Mesendoderm (in vitro differentiated cells): ENCODE measurements at regions not wholly inside any gene's neighbourhood (a gene's known extent, or its start where the extent isn't known, plus 50 kb on each side); places are given as distances from the start of the nearest gene placed in this dataset.

Experiments
- DNase-seq: peaks from one replicate; pipeline ENCODE4 v3.0.0; 2013
- H2AK5ac ChIP-seq: 2 replicates; pipeline ENCODE4 v1.6.1; 2013; ENCODE audit warnings: low read length, inconsistent platforms
- H2BK120ac ChIP-seq: 2 replicates; pipeline ENCODE4 v1.6.1; 2013; ENCODE audit warnings: low read depth, mild to moderate bottlenecking, low read length, moderate library complexity, mixed read lengths
- H2BK15ac ChIP-seq: replicated peaks from 2 replicates; pipeline ENCODE4 v1.6.1; 2013; ENCODE audit warnings: low read depth, mild to moderate bottlenecking, moderate library complexity
- H2BK5ac ChIP-seq: 2 replicates; pipeline ENCODE4 v1.6.1; 2013; ENCODE audit warnings: low read length, inconsistent platforms
- H3K18ac ChIP-seq: 2 replicates; pipeline ENCODE4 v1.6.1; 2013; ENCODE audit warnings: mild to moderate bottlenecking, low read length, mixed read lengths
- H3K23ac ChIP-seq: one replicate; pipeline ENCODE4 v1.6.1; 2013; ENCODE audit warnings: low read length
- H3K27ac ChIP-seq: 2 replicates; pipeline ENCODE4 v1.5.1; 2013; ENCODE audit warnings: low read depth, mild to moderate bottlenecking, inconsistent platforms, low read length, moderate library complexity
- H3K27me3 ChIP-seq: 2 replicates; pipeline ENCODE4 v1.6.1; 2013; ENCODE audit warnings: low read length, control low read depth, mild to moderate bottlenecking, inconsistent platforms; ENCODE audit not compliant: insufficient read depth, poor library complexity
- H3K36me3 ChIP-seq: 2 replicates; pipeline ENCODE4 v1.6.1; 2013; ENCODE audit warnings: low read length, inconsistent platforms; ENCODE audit not compliant: control insufficient read depth, insufficient read depth
- H3K4ac ChIP-seq: one replicate; pipeline ENCODE4 v1.6.1; 2013; ENCODE audit warnings: low read depth, mild to moderate bottlenecking, low read length, moderate library complexity
- H3K4me1 ChIP-seq: 2 replicates; pipeline ENCODE4 v1.6.1; 2013; ENCODE audit warnings: low read depth, low read length, inconsistent platforms; ENCODE audit not compliant: control insufficient read depth
- H3K4me2 ChIP-seq: 2 replicates; pipeline ENCODE4 v1.6.1; 2013; ENCODE audit warnings: low read length
- H3K4me3 ChIP-seq: 2 replicates; pipeline ENCODE4 v1.5.1; 2013; ENCODE audit warnings: mild to moderate bottlenecking, low read length
- H3K56ac ChIP-seq: one replicate; pipeline ENCODE4 v1.6.1; 2013; ENCODE audit warnings: low read length
- H3K79me1 ChIP-seq: 2 replicates; pipeline ENCODE4 v1.6.1; 2013; ENCODE audit warnings: low read length, inconsistent platforms
- H3K79me2 ChIP-seq: 2 replicates; pipeline ENCODE4 v1.6.1; 2013; ENCODE audit warnings: mild to moderate bottlenecking, low read length; ENCODE audit not compliant: control insufficient read depth, insufficient read depth
- H3K9ac ChIP-seq: 2 replicates; pipeline ENCODE4 v1.6.1; 2013; ENCODE audit warnings: low read length, inconsistent platforms
- H4K5ac ChIP-seq: one replicate; pipeline ENCODE4 v1.6.1; 2013; ENCODE audit warnings: low read length
- H4K8ac ChIP-seq: one replicate; pipeline ENCODE4 v1.6.1; 2013; ENCODE audit warnings: low read depth, mild to moderate bottlenecking, control low read depth, low read length, moderate library complexity
- WGBS: extraction: QIAGEN DNeasy Blood & Tissue Kit; methylation state at CpG from one replicate; pipeline ENCODE4 v1.1.7; 2013; ENCODE audit warnings: low lambda C conversion rate, missing lambda C conversion rate; ENCODE audit not compliant: insufficient coverage; ENCODE audit errors: extremely low coverage; 5-methylcytosine and 5-hydroxymethylcytosine counted together

- Histone ChIP-seq H3K79me1 (no peaks in the 10 kb centered on the region), H2BK5ac (no peak overlapping the region), H3K56ac (peak overlapping the region; percentile 28), H3K27me3 (no peaks in the 10 kb centered on the region), H3K18ac (no peak overlapping the region), H3K9ac (no peak overlapping the region), H3K36me3 (no peaks in the 10 kb centered on the region), H2AK5ac (no peak overlapping the region), H2BK15ac (no peak overlapping the region), H4K8ac (no peak overlapping the region), H4K5ac (no peak overlapping the region), H3K23ac (no peak overlapping the region), H3K79me2 (no peaks in the 10 kb centered on the region), H3K4me1 (no peaks in the 10 kb centered on the region), H3K4me2 (no peak overlapping the region), H3K4ac (no peak overlapping the region), H3K4me3 (no peak overlapping the region), H2BK120ac (peak overlapping the region; percentile 12), H3K27ac (no peak overlapping the region)
- DNase-seq: peak; percentile 28
- WGBS: no CpG with 5 or more reads among the region's 7 CpGs
These were observed 69.1 kb upstream of the SSTR1 start for GRCh38 chr14:38138473-38139138.

- no peak overlapping the region for H3K23ac ChIP-seq
- H3K4me2 ChIP-seq: no peak overlapping the region
- H3K27ac ChIP-seq: no peak overlapping the region
- H2AK5ac ChIP-seq: no peak overlapping the region
- H3K27me3 ChIP-seq: no peaks in the 10 kb centered on the region
- H3K9ac ChIP-seq: no peak overlapping the region
- H3K4me1 ChIP-seq: peaks cover 2% of the 10 kb centered on the region
- no peak overlapping the region for H3K18ac ChIP-seq
- no peak overlapping the region for H4K8ac ChIP-seq
- H3K4ac ChIP-seq: no peak overlapping the region
- H2BK5ac ChIP-seq: no peak overlapping the region
- H4K5ac ChIP-seq: no peak overlapping the region
- no peak for DNase-seq
- no peak overlapping the region for H2BK120ac ChIP-seq
- no peak overlapping the region for H3K4me3 ChIP-seq
- no CpG with 5 or more reads among the region's 2 CpGs for WGBS
- no peak overlapping the region for H3K56ac ChIP-seq
- no peaks in the 10 kb centered on the region for H3K79me1 ChIP-seq
- H2BK15ac ChIP-seq: no peak overlapping the region
- H3K36me3 ChIP-seq: no peaks in the 10 kb centered on the region
- H3K79me2 ChIP-seq: no peaks in the 10 kb centered on the region
These were observed 67.8 kb upstream of the SSTR1 start for GRCh38 chr14:38139926-38140325.

GRCh38 chr14:38143170-38143569 is 64.5 kb upstream of the SSTR1 start:
- Histone ChIP-seq H4K5ac (no peak overlapping the region), H2BK15ac (peak overlapping the region; percentile 25)

GRCh38 chr14:38143659-38144505 is 63.8 kb upstream of the SSTR1 start:
- DNase-seq: peak; percentile 57

More at GRCh38 chr14:38143170-38143569, 64.5 kb upstream of the SSTR1 start:
- Histone ChIP-seq H2AK5ac (no peak overlapping the region), H3K4me3 (no peak overlapping the region), H3K4me1 (peaks cover 4% of the 10 kb centered on the region), H3K18ac (peak overlapping the region; percentile 60), H3K27me3 (no peaks in the 10 kb centered on the region), H3K79me2 (no peaks in the 10 kb centered on the region), H2BK120ac (no peak overlapping the region), H3K4me2 (no peak overlapping the region), H3K23ac (no peak overlapping the region), H3K9ac (no peak overlapping the region), H3K27ac (no peak overlapping the region), H2BK5ac (no peak overlapping the region), H4K8ac (no peak overlapping the region), H3K36me3 (no peaks in the 10 kb centered on the region), H3K79me1 (no peaks in the 10 kb centered on the region), H3K4ac (peak overlapping the region; percentile 36), H3K56ac (no peak overlapping the region)
- no CpG with 5 or more reads among the region's 4 CpGs for WGBS
- DNase-seq: no peak

GRCh38 chr14:38145142-38145541 is 62.6 kb upstream of the SSTR1 start:
- Histone ChIP-seq H4K8ac (no peak overlapping the region), H2BK5ac (no peak overlapping the region), H3K79me1 (no peaks in the 10 kb centered on the region), H4K5ac (no peak overlapping the region), H3K27ac (no peak overlapping the region), H3K9ac (no peak overlapping the region), H3K4me3 (no peak overlapping the region), H3K4me2 (no peak overlapping the region), H3K23ac (no peak overlapping the region), H3K27me3 (no peaks in the 10 kb centered on the region), H2AK5ac (no peak overlapping the region), H3K56ac (no peak overlapping the region), H2BK120ac (no peak overlapping the region), H3K4ac (no peak overlapping the region), H2BK15ac (peak overlapping the region; percentile 85), H3K36me3 (no peaks in the 10 kb centered on the region), H3K18ac (peak overlapping the region; percentile 69), H3K4me1 (peaks cover 6% of the 10 kb centered on the region), H3K79me2 (no peaks in the 10 kb centered on the region)
- WGBS: no CpG with 5 or more reads among the region's 4 CpGs
- DNase-seq: no peak

More at GRCh38 chr14:38143659-38144505, 63.8 kb upstream of the SSTR1 start:
- Histone ChIP-seq H3K23ac (no peak overlapping the region), H2BK15ac (peak overlapping the region; percentile 92), H3K4me1 (peaks cover 6% of the 10 kb centered on the region), H3K18ac (peak overlapping the region; percentile 94), H2BK5ac (peak overlapping the region; percentile 56), H4K8ac (peak overlapping the region; percentile 76), H3K4ac (no peak overlapping the region), H2BK120ac (peak overlapping the region; percentile 88), H3K27me3 (no peaks in the 10 kb centered on the region), H3K79me2 (no peaks in the 10 kb centered on the region), H3K4me3 (no peak overlapping the region), H3K4me2 (no peak overlapping the region), H4K5ac (no peak overlapping the region), H3K56ac (no peak overlapping the region), H3K79me1 (no peaks in the 10 kb centered on the region), H2AK5ac (no peak overlapping the region), H3K27ac (peak overlapping the region; percentile 55), H3K9ac (no peak overlapping the region), H3K36me3 (no peaks in the 10 kb centered on the region)
- WGBS: no CpG with 5 or more reads among the region's 6 CpGs
